UCSD-AML1 (cell line): ENCODE measurements at regions not wholly inside any gene's neighbourhood (a gene's known extent, or its start where the extent isn't known, plus 50 kb on each side); places are given as distances from the start of the nearest gene placed in this dataset.

ENCODE experiments used
- DNase-seq: peaks from one replicate; lab custom pipeline; 2025; ENCODE audit not compliant: unreplicated experiment; lab: John Stamatoyannopoulos, UW

- DNase-seq, result no peak
These were observed 391.0 kb downstream of the CBLN4 start for GRCh38 chr20:55614220-55614757.

DNA sequence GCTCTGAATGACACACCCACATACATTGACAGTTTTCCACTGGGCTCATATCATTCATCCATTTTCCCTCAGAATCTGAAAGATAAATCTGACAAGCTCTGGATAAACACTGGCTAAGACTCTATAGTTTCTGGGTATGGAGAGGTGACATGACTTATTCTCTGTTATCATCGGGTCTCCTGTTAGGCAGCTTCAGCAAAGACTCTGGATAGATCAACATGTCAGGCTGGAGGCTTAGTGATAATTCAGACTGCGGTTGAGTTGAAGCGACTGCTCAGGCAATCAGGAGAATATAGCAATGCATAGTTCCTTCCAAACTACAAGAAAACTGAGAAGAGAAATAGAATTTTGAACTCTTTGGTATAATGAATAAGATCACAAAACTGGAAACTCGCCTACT is 394.6 kb downstream of the CBLN4 start:
- DNase-seq, result no peak

- DNase-seq, result no peak
These were observed 399.7 kb downstream of the CBLN4 start for GRCh38 chr20:55605594-55605993.

DNA sequence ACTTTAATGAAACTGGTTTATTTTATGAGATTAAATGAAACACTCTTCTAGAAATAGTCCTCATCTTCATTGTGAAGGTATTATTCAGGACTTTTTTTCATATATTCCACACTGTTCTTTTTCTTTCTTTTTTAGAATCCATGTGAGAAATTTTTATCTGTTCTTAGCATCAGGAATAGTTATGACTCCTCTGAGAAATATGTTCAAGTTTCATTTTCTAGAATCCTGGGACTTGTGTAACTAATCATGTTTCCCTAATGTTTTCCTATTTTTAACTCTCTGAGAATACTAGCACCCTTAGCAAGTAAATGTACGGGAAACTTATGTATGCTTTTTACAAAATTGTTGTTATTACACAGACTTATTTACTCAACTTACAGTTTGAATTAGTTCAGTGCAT is 407.8 kb downstream of the CBLN4 start:
- DNase-seq, result no peak

- no peak for DNase-seq
These were observed 408.9 kb downstream of the CBLN4 start for GRCh38 chr20:55596431-55596830.

GRCh38 chr20:55592866-55593265 is 412.5 kb downstream of the CBLN4 start:
- DNase-seq, result no peak

- DNase-seq, result no peak
These were observed 418.7 kb downstream of the CBLN4 start for GRCh38 chr20:55586610-55587009.

DNA sequence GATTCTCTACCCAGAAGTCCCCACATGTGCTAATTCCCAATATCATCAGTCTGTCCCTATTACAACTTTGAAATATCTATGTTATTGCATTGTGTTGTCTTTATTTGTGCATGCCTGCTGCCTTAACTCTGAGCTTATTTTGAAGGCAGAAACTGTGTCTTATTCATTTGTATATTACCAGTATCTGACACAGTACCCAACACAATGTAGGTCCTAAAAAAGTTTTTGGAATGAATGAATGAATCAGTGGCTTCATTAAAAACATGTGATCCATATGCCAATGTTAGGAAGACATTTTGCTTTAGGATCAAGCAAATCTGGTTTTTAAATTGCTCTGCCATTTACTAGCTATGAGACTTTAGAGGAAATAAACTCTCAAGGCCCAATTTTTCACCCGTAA is 420.4 kb downstream of the CBLN4 start:
- DNase-seq, result no peak

GRCh38 chr20:55584307-55584706 is 421.0 kb downstream of the CBLN4 start:
- no peak for DNase-seq

- no peak for DNase-seq
These were observed 422.3 kb downstream of the CBLN4 start for GRCh38 chr20:55583036-55583435.

DNA sequence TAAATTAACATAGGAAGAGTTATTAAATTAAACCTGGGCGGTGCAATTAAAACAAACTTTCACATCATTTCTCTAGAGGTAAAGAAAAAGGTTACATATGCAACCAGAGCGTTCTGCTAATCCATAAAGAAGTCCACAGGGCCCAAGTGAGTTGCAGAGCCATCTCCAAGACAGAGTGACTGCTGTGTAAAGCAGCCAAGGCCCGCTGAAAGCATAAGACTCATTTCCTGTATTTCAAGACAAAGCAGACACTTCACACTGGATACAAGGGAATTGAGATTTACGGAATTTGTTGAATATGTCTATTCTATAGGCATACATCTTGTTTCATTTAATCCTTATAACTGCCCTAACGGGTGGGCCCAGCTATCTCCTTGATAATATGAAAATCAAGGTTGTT is 422.8 kb downstream of the CBLN4 start:
- no peak for DNase-seq

DNA sequence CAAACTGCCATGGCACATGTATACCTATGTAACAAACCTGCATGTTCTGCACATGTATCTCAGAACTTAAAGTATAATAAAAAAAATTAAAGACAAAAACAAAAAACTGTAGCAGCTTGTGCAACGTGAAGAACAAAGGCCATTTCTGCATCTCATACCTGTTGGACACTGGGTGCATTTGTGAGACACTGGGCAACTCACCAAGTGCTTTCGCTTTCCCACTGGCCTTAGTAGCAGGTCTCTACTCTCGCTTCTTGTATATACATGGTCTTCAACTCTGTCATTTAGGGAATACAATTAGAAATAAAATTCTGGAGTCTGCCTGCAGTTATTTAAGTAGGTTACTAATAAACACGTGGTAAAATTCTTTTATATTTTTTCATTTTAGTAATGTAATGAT is 423.8 kb downstream of the CBLN4 start:
- no peak for DNase-seq

DNA sequence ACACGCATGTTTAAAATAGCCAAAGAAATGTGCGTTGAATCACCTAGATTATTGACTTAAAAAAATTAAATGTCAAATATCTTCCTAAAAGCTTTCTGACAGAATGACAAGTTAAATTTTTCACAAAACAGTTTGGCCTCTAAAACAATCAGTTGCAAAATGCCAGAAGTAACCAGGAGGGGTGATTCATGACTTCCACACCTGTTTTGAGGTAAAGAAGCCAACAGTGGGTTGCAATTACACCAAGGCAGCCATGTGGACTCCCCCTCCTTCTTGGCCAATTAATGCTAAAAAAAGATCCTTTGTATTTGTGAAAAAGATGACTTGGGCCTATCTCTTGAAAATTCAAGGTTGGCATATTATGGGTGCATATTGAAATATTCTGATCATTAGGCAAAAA is 424.8 kb downstream of the CBLN4 start:
- no peak for DNase-seq

- no peak for DNase-seq
These were observed 425.5 kb downstream of the CBLN4 start for GRCh38 chr20:55579802-55580201.

DNA sequence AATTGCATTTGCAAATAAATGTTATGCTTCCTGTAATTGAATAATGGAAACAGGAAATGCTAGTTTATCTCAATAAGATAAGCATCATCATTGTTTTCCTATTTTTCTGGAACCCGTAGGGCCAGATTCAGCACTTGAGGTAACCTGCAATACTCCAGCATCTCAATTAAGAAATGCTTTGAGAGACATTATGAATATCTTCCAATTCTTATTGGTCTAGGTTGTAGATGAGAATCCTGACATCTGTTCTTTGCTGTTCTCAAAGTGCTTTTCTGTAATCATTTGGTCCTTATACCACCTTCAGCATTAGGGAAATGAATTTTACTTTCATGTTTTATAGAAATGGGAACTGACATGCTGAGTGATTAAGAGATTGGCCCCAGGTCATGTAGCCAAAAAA is 428.3 kb downstream of the CBLN4 start:
- no peak for DNase-seq

GRCh38 chr20:55569084-55569483 is 436.2 kb downstream of the CBLN4 start:
- DNase-seq, result no peak

DNA sequence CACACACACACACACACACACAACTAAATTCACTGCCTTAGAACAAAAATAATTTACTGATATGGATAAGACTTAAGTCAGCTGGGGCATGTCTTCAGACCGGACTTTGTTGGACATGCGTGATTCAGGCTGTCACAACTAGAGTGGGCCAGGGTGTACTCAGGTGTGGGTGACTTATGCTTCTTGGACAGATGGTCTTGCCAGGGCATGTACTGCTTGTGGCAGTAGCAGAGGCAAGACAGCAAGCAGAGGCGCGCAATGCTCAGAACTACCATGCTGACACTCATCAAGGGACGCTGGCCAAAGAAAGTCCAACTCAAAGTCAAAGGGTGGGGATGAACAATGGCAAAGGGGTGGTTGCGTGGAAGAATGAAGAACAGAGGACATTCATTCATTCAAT is 437.5 kb downstream of the CBLN4 start:
- no peak for DNase-seq

- no peak for DNase-seq
These were observed 440.1 kb downstream of the CBLN4 start for GRCh38 chr20:55565096-55565773.

DNA sequence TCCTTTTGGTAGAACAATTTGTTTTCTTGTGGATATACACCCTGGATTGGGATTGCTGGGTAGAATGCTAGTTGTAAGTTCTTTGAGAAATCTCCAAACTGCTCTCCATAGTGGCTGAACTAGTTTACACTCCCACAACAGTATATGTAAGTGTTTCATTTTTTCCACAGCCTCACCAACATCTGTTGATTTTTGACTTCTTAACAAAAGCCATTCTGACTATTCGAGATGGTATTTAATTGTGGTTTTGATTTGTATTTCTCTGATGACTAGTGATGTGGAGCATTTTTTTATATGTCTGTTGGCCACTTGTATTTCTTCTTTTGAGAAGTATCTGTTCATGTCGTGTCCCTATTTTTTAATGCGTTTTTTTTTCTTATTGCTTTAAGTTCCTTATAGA is 444.1 kb downstream of the CBLN4 start:
- no peak for DNase-seq

DNA sequence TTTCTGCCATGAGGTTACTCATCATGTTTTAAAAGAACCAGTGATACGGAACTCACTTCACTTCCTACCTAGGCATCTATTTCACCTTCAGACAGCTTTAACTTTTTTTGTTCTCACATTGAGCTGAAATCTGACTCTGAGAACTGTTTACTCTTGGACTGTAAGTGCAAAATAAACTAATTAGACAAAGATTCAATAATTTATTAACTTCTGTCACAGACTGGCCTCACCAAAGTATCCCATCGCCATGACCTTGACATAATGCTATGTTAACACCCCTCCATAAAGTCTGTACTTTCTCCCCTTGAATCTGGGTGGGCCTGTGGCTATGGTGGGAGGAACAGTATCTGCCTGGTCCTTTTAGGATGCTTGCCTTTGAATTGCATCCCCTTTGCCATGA is 448.1 kb downstream of the CBLN4 start:
- no peak for DNase-seq

DNA sequence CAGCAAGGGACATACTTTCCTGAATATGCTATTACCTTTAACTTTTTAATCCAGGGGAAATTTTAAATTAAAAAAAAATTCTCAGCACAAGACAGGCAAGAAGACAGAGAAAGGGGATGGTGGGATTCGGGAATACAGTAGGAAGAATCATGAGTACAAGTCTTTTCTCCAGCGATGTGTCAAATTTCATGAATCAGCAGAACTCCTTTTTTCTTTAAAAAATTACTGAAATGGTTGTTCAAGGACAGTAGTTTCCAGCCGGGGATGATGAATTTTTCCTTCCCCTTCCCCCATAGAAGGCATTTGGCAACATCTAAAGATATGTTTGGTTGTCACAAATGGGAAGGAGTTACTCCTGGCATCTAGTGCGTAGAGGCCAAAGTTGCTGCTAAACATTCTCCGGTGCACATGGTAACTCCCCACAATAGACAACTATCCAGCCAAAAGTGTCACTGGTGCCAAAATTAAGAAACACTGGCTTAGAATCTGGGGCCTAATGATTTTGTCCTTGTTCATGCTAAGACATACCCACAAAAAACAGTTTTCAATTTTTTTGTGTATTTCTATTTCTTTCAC is 450.2 kb downstream of the CBLN4 start:
- no peak for DNase-seq

GRCh38 chr20:55544638-55545037 is 460.7 kb downstream of the CBLN4 start:
- no peak for DNase-seq

DNA sequence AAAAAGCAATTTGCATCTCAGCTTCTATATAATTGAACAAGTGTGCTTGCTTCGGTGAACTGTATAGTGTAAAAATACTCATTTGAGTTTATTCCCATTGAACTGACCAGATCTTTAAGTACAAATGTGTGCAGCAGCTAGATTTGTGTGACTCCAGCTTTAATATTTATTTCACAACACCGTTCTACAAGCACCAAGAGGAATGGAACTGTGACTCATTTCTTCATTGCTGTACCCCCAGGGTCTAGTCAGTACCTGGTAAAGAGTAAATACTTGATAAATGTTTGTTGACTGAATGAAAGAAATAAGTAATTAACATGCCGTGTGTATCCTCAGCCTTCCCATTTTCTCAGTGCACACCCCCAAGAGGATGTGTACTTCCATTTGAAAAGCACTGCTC is 464.8 kb downstream of the CBLN4 start:
- no peak for DNase-seq
